NB4 (cell line): ENCODE measurements at regions not wholly inside any gene's neighbourhood (a gene's known extent, or its start where the extent isn't known, plus 50 kb on each side); places are given as distances from the start of the nearest gene placed in this dataset.

Experiments
- DNase-seq: peaks from one replicate; pipeline ENCODE4 v3.0.0; 2010; ENCODE audit warnings: low read depth
- H3K4me3 ChIP-seq: one replicate; pipeline ENCODE4 v1.5.1; 2011; ENCODE audit warnings: mild to moderate bottlenecking, low read depth, low read length, moderate library complexity
- MAX ChIP-seq: IDR thresholded peaks from 2 replicates; pipeline ENCODE4 v1.6.1; 2011; ENCODE audit warnings: low read depth, low read length
- MYC ChIP-seq: IDR thresholded peaks from 2 replicates; pipeline ENCODE4 v1.6.1; 2011; ENCODE audit warnings: low read depth, low read length
- POLR2A ChIP-seq: IDR thresholded peaks from 2 replicates; pipeline ENCODE4 v1.6.1; 2011; ENCODE audit warnings: mild to moderate bottlenecking; ENCODE audit not compliant: insufficient read length; ENCODE audit errors: extremely low read depth
- TF ChIP-seq, protein P1 (sequence below): IDR thresholded peaks from one replicate; pipeline ENCODE4 v1.5.1; 2012; ENCODE audit warnings: low read depth, low read length

GRCh38 chr20:51118216-51118615 lies 95.3 kb upstream of the KCNG1 start:
- no peak for DNase-seq
- H3K4me3 ChIP-seq = no peak overlapping the region
- TF ChIP-seq MYC (no peak), MAX (no peak), POLR2A (no peak)
- TF ChIP-seq, protein P1, sequence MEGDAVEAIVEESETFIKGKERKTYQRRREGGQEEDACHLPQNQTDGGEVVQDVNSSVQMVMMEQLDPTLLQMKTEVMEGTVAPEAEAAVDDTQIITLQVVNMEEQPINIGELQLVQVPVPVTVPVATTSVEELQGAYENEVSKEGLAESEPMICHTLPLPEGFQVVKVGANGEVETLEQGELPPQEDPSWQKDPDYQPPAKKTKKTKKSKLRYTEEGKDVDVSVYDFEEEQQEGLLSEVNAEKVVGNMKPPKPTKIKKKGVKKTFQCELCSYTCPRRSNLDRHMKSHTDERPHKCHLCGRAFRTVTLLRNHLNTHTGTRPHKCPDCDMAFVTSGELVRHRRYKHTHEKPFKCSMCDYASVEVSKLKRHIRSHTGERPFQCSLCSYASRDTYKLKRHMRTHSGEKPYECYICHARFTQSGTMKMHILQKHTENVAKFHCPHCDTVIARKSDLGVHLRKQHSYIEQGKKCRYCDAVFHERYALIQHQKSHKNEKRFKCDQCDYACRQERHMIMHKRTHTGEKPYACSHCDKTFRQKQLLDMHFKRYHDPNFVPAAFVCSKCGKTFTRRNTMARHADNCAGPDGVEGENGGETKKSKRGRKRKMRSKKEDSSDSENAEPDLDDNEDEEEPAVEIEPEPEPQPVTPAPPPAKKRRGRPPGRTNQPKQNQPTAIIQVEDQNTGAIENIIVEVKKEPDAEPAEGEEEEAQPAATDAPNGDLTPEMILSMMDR = no peak

GRCh38 chr20:51116765-51117686 lies 94.1 kb upstream of the KCNG1 start:
- no peak for DNase-seq
- TF ChIP-seq MAX (no peak), POLR2A (no peak), MYC (no peak)
- TF ChIP-seq, protein P1 = no peak
- no peak overlapping the region for H3K4me3 ChIP-seq

DNA sequence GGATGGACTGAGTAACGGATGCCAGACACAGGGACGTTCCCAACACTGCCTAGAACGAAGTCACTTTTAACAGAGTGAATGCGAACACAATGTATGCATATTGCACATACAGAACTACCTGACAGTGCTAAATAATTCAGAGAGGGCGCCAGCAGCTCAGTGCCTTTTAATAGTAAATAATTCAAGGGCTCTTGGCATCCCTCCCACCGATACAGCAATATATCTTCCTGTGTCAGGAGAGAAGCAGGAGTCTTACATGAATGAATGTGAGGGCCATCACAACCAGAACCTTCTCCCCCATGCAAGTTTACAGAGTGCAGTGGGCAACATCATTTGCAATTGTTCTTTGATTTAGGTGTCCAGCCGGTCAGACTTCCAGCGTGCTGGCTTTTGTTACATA lies 88.4 kb upstream of the KCNG1 start:
- DNase-seq = no peak
- TF ChIP-seq MYC (no peak), POLR2A (no peak), MAX (no peak)
- TF ChIP-seq, protein P1 = no peak
- no peak overlapping the region for H3K4me3 ChIP-seq

DNA sequence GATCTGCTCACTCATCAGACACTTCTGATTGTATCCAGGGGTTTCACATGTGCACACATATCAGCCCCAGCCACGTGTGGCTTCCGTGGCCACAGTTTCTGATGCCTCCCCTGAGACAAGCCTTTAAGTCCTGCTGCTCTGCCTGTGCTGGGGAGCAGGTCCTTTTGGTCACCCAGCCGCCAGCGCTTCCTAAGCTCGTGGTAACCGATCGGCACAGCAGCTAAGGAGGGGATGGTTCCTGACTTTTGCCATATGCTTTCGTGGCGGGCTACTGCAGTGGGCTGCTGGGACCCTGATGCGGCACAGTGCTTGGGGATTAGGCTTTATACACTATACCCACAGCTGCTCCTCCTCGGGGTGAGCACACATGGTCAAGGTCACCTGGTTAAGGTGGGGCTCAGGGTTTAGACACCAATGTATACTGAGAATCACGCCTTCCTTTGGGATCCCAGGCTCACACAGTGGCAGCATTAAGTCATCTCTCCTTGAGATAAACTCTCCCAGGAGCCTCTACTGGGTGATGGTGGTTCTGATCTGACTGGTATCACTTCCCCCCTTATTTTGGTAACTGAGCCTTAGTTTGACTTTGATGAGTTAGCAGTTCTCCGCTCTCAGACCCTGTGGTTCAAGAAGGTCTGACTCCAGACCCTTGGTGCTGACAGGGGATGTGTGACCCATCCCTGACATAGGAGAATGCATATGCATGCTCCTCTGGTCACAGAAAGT lies 85.9 kb upstream of the KCNG1 start:
- TF ChIP-seq, protein P1 = no peak
- TF ChIP-seq MYC (no peak), POLR2A (no peak), MAX (no peak)
- H3K4me3 ChIP-seq = no peak overlapping the region
- no peak for DNase-seq

GRCh38 chr20:51106011-51106410 lies 83.1 kb upstream of the KCNG1 start:
- TF ChIP-seq MYC (no peak), POLR2A (no peak), MAX (no peak)
- TF ChIP-seq, protein P1 = no peak
- no peak overlapping the region for H3K4me3 ChIP-seq
- no peak for DNase-seq
